HPDE6-E6E7 (cell line): ENCODE measurements at regions not wholly inside any gene's neighbourhood (a gene's known extent, or its start where the extent isn't known, plus 50 kb on each side); places are given as distances from the start of the nearest gene placed in this dataset.

Experiments
- DNase-seq: peaks from one replicate; pipeline ENCODE4 v3.0.0; 2011; ENCODE audit warnings: missing footprints; ENCODE audit errors: extremely low spot score

DNA sequence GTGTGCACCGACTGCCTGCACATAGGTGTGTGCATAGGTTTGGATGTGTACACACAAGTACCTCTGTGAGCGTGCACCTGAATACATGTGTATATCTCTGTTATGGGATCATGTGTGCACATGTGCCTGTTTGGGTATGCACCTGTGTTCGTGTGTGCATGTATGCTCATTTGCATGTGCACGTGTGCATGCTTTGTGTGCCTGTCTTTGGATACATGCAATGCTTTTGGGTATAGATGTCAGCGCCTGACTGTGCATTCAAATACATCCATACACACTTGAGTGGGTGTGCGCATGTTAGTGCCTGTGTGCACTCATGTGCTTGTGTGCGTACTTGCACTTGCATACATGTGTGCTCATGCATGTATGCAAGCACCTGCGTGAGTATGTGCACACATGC lies 258.1 kb downstream of the IRX2 start:
- no peak for DNase-seq

- no peak for DNase-seq
Observed at GRCh38 chr5:2492476-2492875, 259.0 kb downstream of the IRX2 start.

DNA sequence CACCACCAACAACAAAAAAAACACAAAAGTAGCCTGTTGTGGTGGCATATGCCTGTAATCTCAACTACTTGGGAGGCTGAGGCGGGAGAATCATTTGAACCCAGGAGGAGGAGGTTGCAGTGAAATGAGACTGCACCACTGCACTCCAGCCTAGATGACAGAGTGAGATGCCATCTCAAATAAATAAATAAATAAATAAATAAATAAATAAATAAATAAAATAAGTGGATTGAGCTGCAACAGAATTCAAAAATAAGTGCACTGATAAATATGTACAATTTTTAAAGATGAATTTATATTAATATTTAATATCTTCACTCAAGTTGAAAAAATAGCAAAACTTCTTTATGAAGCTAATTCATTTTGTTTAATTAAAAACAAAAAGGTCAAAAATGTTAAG lies 259.6 kb downstream of the IRX2 start:
- no peak for DNase-seq

GRCh38 chr5:2489306-2489705 lies 262.2 kb downstream of the IRX2 start:
- no peak for DNase-seq

DNA sequence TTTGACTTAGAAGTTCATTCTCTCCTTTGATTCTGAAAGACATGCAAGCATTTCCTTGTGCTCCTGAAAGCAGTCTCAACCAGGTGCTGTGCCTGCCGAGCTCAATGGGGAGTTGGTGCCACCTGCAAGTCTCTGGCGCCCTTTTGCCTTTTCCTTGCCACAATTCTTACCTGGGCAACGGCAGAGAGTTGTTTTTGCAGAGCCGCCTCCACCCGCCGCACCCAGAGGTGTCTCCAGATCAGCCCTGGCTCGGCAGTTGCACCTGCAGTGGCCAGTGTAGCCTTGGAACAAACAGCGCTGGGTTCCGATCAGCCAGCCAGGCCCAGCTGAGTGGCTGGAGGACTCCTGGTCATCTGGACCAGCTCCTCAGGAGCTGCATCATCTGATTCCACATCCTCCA lies 262.9 kb downstream of the IRX2 start:
- DNase-seq, result no peak

GRCh38 chr5:2487152-2487763 lies 264.2 kb downstream of the IRX2 start:
- no peak for DNase-seq

DNA sequence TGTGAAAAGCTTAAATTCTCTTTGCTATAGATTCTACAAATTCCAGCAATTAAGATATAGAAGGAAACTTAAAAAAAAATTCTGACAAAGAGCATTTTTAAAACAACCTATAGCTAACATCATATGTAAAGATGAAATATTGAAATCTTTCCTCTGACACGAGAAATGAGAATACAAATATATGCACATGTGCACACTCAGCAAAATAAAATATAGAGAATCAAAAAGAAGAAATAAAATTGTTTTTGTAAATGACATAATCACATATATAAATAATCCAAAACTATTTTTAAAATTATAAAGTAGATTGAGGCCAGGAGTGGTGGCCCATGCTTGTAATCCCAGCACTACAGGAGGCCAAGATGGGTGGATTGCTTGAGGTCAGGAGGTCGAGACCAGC lies 265.1 kb downstream of the IRX2 start:
- no peak for DNase-seq

GRCh38 chr5:2482778-2483177 lies 268.7 kb downstream of the IRX2 start:
- DNase-seq, result no peak

GRCh38 chr5:2480871-2481270 lies 270.6 kb downstream of the IRX2 start:
- DNase-seq, result no peak

GRCh38 chr5:2475902-2476301 lies 275.6 kb downstream of the IRX2 start:
- DNase-seq, result no peak

- no peak for DNase-seq
Observed at GRCh38 chr5:2472670-2473069, 278.8 kb downstream of the IRX2 start.

DNA sequence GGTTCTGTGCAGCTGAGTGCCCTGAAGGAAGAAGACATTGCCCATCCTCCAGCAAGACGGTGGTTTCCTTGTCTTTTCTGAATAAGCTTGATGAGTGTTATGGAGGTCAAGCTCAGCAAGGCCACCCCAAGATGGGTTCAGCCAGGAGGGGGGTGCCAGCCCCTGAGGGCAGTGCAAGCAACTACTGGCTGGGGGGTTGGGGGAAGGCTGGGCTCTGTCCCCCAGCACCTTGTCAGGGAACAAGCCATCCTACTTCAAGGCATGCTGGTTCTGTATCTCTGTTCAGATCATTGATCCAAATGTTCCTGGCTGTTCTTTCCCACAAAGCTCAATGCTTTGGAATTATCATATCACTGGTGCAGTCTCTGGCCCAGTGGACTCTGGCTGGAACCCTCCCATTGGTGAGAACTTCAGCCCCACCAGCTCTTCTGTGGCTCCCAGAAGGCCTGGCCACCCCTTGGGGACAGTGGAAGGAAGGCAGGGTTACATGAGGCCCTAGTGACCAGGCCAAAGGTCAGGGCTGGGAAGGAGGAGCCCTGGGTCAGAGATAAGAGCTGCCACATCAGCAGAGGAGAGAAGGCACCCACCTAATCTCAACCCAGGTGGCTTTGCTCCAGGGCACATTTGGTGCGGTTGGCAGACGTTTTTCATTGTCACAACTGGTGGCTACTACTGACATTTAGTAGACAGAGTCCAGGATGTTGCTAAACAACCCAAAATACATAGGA lies 280.2 kb downstream of the IRX2 start:
- no peak for DNase-seq

DNA sequence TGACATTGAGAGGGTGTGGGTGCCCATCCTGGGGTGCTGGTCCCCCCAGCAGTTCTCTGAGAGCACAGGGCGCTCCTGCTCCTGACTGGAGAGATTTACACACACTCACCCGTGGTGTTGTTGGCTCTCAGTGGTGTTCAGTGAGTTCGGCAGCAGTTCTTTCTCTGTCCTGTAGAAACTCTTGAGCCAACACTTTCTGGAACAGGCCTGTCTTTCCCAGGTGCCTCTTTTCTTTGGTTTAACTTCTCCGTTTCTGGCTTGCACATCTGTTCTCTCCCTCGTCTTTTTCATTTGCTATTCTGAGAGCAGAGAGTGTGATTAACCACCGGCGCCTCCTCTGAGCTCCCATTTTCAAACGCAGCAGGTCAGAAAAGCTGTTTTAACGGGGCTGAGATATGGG lies 284.5 kb downstream of the IRX2 start:
- DNase-seq, result no peak

DNA sequence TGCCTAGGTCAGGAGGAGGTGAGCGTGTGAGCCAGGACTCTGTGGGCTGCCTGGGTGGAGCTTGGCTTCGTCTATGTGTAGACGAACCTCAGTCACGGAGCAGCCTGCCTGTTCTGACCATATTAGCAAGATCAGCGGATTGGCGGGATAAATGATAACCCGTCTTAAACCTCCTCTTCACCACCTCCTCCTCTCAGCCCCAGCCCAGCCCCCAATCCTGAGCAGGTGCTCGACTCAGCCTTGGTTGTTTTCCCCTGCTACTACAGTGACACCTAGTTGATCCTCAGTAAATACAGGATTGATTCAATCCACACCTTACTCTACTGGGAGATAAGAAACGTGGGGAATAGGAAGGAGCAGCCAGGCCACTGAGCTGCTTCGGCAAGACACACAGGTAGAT lies 286.1 kb downstream of the IRX2 start:
- DNase-seq, result no peak

GRCh38 chr5:2464141-2464540 lies 287.3 kb downstream of the IRX2 start:
- DNase-seq, result no peak

DNA sequence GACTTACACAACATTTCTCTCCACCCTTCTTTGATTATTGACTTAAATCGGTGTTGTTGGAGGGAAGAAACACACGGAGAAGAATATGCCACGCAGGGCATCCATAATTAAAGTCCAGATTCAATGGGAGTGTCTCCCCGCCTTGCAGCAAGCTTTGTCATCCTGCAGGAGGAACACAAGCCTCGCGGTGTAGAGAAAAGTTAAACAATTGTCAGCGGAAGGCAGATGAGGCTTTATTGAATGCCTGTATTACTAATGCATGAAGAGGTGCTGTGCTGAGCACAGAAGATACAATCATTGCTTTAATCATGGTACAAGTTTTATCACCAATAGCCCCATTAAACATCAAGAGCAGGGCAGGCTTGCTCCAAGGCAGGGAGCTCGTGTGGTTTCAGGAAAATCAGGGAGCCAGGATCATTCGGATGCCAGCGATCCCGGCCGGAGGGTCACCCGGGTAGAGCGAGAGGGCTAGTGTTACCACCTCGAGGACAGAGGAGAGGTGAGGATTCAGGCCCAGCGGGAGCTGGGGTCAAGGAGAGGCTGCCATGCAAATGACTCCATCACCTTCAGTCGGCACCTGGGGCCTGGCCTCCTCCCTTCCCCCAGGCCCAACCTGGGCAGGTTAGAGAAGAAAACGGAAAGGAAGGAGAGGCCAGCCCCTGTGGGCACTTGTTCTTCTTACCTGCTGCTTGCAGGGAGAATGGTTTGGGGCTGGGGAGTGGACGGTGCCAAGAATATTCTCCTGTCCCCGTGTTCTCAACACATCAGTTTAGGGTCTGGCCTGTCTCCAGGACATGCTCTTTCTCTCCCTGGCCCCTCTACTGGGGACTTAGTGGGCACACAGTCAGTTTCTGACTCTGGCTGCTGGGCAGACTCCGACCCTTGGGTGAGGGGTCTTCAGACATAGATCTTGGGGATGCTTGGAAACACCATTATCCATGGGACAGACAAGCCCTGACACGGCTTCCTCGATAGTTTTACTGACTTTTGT lies 289.5 kb downstream of the IRX2 start:
- DNase-seq, result no peak

GRCh38 chr5:2460098-2460497 lies 291.4 kb downstream of the IRX2 start:
- no peak for DNase-seq

DNA sequence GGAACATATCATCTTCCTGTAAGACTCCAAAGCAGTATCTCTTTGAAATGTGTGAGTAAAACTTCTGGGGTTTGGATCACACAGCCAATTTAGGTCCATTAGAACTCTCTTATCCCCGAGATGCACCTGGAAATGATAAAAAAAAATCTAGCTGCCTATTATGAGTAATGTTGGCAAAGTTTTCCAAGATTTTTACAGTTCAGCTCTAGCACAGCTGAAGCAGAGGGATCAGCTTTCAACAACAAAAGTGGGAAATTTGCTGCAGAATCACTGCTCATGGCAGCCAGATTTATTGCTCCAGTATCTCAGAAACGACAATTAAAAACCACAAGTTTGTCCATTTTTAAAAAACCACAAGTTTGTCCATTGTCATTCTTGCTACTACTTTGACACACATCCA lies 292.2 kb downstream of the IRX2 start:
- DNase-seq, result no peak

GRCh38 chr5:2455878-2456277 lies 295.6 kb downstream of the IRX2 start:
- DNase-seq, result no peak

- DNase-seq, result no peak
Observed at GRCh38 chr5:2454876-2455275, 296.6 kb downstream of the IRX2 start.

DNA sequence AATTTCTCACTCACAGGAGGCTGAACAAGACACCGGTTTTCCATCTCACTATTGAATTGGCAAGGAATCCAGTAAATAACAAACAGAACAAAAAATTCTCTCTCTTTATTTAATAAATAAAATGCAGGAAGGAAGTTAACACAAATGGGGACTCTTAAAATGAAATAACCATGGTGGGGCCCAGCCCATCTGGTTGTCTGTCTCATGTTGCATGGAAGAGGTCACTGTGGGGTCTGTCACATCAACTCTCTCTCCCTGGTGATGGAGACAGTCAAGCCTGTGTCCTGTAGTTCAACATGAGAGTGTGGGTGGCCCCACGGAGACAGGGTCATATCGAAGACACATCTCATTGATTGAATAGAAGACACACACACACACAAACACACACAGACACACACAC lies 297.7 kb downstream of the IRX2 start:
- no peak for DNase-seq

DNA sequence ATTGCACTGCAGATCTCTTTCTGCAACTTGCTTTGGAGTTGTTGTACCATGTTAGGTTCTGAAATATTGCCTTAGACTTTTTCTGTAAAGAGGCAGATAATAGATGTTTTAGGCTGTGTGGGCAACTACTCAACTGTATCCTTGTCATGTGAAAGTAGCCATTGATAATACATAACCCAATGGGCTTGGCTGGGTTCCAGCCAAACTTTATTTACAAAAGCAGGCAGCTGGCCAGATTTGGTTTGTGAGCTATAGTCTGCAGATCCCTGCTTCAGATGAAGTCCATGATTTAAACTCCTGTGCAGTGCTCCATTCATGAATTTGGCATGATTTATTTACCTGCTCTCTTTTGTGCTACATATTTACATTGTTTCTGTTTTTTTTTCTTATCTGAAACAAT lies 300.4 kb downstream of the IRX2 start:
- no peak for DNase-seq
